ENCODE measurements at regions not wholly inside any gene's neighbourhood (a gene's known extent, or its start where the extent isn't known, plus 50 kb on each side); places are given as distances from the start of the nearest gene placed in this dataset.
"Not testable (repeated sequence)": the region's sequence is repeated elsewhere in the genome, so short reads cannot be mapped to it uniquely, and the experiment has no call there.

GRCh38 chr2:91500246-91500977, 2808.9 kb downstream of the RPIA start:
- H3K4me2 ChIP-seq (replicated peaks; ENCODE audit: extremely low read depth, low read length, poor library complexity, severe bottlenecking); H3K27me3 ChIP-seq (ENCODE audit: control insufficient read depth in 2 of 2, insufficient read depth in 2 of 2, low read length in 2 of 2); H3K27me3 Mint-ChIP-seq (ENCODE audit: low read depth in 3 of 3); H3K4me1 Mint-ChIP-seq; H4K20me1 ChIP-seq (ENCODE audit: insufficient read depth, low read length); H3K4me3 ChIP-seq (replicated peaks in 1 of 3; ENCODE audit: low read depth in 2 of 3, low read length in 3 of 3); H2AFZ ChIP-seq (ENCODE audit: insufficient read depth, low read depth, low read length, poor library complexity, severe bottlenecking); H3K36me3 Mint-ChIP-seq; intact Hi-C loops (cut with micrococcal nuclease); H3K36me3 ChIP-seq (replicated peaks in 1 of 2; ENCODE audit: control insufficient read depth in 1 of 2, insufficient read depth in 2 of 2, low read length in 2 of 2); H3K4me3 Mint-ChIP-seq; DNase-seq; H3K27ac ChIP-seq (ENCODE audit: low read depth in 1 of 2, low read length in 2 of 2); H3K4me1 ChIP-seq (ENCODE audit: control insufficient read depth in 1 of 2, insufficient read depth in 2 of 2, low read length in 2 of 2); H3K79me2 ChIP-seq (ENCODE audit: insufficient read depth, low read length); H3K9ac ChIP-seq (ENCODE audit: insufficient read depth, low read length, poor library complexity, severe bottlenecking); H3K27ac Mint-ChIP-seq: not testable (repeated sequence)
- WGBS (ENCODE audit: insufficient coverage), result 93% methylated on average over 5 of the region's 6 CpGs
- H3K9me3 ChIP-seq (replicated peaks in 1 of 2; ENCODE audit: control insufficient read depth in 1 of 2, insufficient read depth in 1 of 2, low read length in 2 of 2), result peaks cover 5 to 35% of the 10 kb centered on the region in 2 donors
- H3K9me3 Mint-ChIP-seq, result peaks cover 0 to 54% (median 35%) of the 10 kb centered on the region in 7 donors

- intact Hi-C loops (cut with micrococcal nuclease), result not testable (repeated sequence)
- peaks cover 5 to 35% of the 10 kb centered on the region in 2 donors for H3K9me3 ChIP-seq (replicated peaks in 1 of 2; ENCODE audit: control insufficient read depth in 1 of 2, insufficient read depth in 1 of 2, low read length in 2 of 2)
Measured at GRCh38 chr2:91500978-91501310, 2809.5 kb downstream of the RPIA start.

GRCh38 chr2:91501481-91502080, 2810.1 kb downstream of the RPIA start:
- H3K4me1 ChIP-seq (ENCODE audit: control insufficient read depth in 1 of 2, insufficient read depth in 2 of 2, low read length in 2 of 2); H3K27me3 ChIP-seq (ENCODE audit: control insufficient read depth in 2 of 2, insufficient read depth in 2 of 2, low read length in 2 of 2); H3K27ac ChIP-seq (ENCODE audit: low read depth in 1 of 2, low read length in 2 of 2); H3K79me2 ChIP-seq (ENCODE audit: insufficient read depth, low read length); H3K27ac Mint-ChIP-seq; H2AFZ ChIP-seq (ENCODE audit: insufficient read depth, low read depth, low read length, poor library complexity, severe bottlenecking); DNase-seq; H3K4me3 ChIP-seq (replicated peaks in 1 of 3; ENCODE audit: low read depth in 2 of 3, low read length in 3 of 3); H3K4me2 ChIP-seq (replicated peaks; ENCODE audit: extremely low read depth, low read length, poor library complexity, severe bottlenecking); H3K27me3 Mint-ChIP-seq (ENCODE audit: low read depth in 3 of 3); intact Hi-C loops (cut with micrococcal nuclease); H4K20me1 ChIP-seq (ENCODE audit: insufficient read depth, low read length); H3K4me1 Mint-ChIP-seq; H3K9ac ChIP-seq (ENCODE audit: insufficient read depth, low read length, poor library complexity, severe bottlenecking); H3K36me3 ChIP-seq (replicated peaks in 1 of 2; ENCODE audit: control insufficient read depth in 1 of 2, insufficient read depth in 2 of 2, low read length in 2 of 2); H3K4me3 Mint-ChIP-seq; H3K36me3 Mint-ChIP-seq: not testable (repeated sequence)
- peaks cover 0 to 54% (median 35%) of the 10 kb centered on the region in 7 donors for H3K9me3 Mint-ChIP-seq
- no CpG with 5 or more reads among the region's 17 CpGs for WGBS (ENCODE audit: insufficient coverage)
- peaks cover 5 to 35% of the 10 kb centered on the region in 2 donors for H3K9me3 ChIP-seq (replicated peaks in 1 of 2; ENCODE audit: control insufficient read depth in 1 of 2, insufficient read depth in 1 of 2, low read length in 2 of 2)

More at GRCh38 chr2:91500978-91501310, 2809.5 kb downstream of the RPIA start:
- not testable (repeated sequence) for H3K27me3 Mint-ChIP-seq (ENCODE audit: low read depth in 3 of 3); H3K36me3 Mint-ChIP-seq; DNase-seq; H3K4me2 ChIP-seq (replicated peaks; ENCODE audit: extremely low read depth, low read length, poor library complexity, severe bottlenecking); H3K27me3 ChIP-seq (ENCODE audit: control insufficient read depth in 2 of 2, insufficient read depth in 2 of 2, low read length in 2 of 2); H3K9ac ChIP-seq (ENCODE audit: insufficient read depth, low read length, poor library complexity, severe bottlenecking); H3K36me3 ChIP-seq (replicated peaks in 1 of 2; ENCODE audit: control insufficient read depth in 1 of 2, insufficient read depth in 2 of 2, low read length in 2 of 2); H4K20me1 ChIP-seq (ENCODE audit: insufficient read depth, low read length); H3K79me2 ChIP-seq (ENCODE audit: insufficient read depth, low read length); H3K27ac ChIP-seq (ENCODE audit: low read depth in 1 of 2, low read length in 2 of 2); H3K4me3 Mint-ChIP-seq; H2AFZ ChIP-seq (ENCODE audit: insufficient read depth, low read depth, low read length, poor library complexity, severe bottlenecking); H3K4me1 ChIP-seq (ENCODE audit: control insufficient read depth in 1 of 2, insufficient read depth in 2 of 2, low read length in 2 of 2); H3K4me3 ChIP-seq (replicated peaks in 1 of 3; ENCODE audit: low read depth in 2 of 3, low read length in 3 of 3); H3K4me1 Mint-ChIP-seq
- Mint-ChIP-seq H3K27ac (peak overlapping the region in 1 of 7 donors; percentile 19), H3K9me3 (peaks cover 0 to 54% (median 35%) of the 10 kb centered on the region in 7 donors)
- WGBS (ENCODE audit: insufficient coverage), result 75% methylated on average over 1 of the region's 5 CpGs

GRCh38 chr2:91503572-91503958, 2812.1 kb downstream of the RPIA start:
- H3K27me3 ChIP-seq (ENCODE audit: control insufficient read depth in 2 of 2, insufficient read depth in 2 of 2, low read length in 2 of 2); H3K4me3 ChIP-seq (replicated peaks in 1 of 3; ENCODE audit: low read depth in 2 of 3, low read length in 3 of 3); H3K36me3 Mint-ChIP-seq; H3K27ac ChIP-seq (ENCODE audit: low read depth in 1 of 2, low read length in 2 of 2); H3K79me2 ChIP-seq (ENCODE audit: insufficient read depth, low read length); H3K27ac Mint-ChIP-seq; H3K4me2 ChIP-seq (replicated peaks; ENCODE audit: extremely low read depth, low read length, poor library complexity, severe bottlenecking); H4K20me1 ChIP-seq (ENCODE audit: insufficient read depth, low read length); H3K9ac ChIP-seq (ENCODE audit: insufficient read depth, low read length, poor library complexity, severe bottlenecking); H2AFZ ChIP-seq (ENCODE audit: insufficient read depth, low read depth, low read length, poor library complexity, severe bottlenecking); DNase-seq; H3K4me1 Mint-ChIP-seq; intact Hi-C loops (cut with micrococcal nuclease); H3K36me3 ChIP-seq (replicated peaks in 1 of 2; ENCODE audit: control insufficient read depth in 1 of 2, insufficient read depth in 2 of 2, low read length in 2 of 2); H3K4me1 ChIP-seq (ENCODE audit: control insufficient read depth in 1 of 2, insufficient read depth in 2 of 2, low read length in 2 of 2); H3K4me3 Mint-ChIP-seq; H3K27me3 Mint-ChIP-seq (ENCODE audit: low read depth in 3 of 3): not testable (repeated sequence)
- H3K9me3 ChIP-seq (replicated peaks in 1 of 2; ENCODE audit: control insufficient read depth in 1 of 2, insufficient read depth in 1 of 2, low read length in 2 of 2), result peaks cover 5 to 35% of the 10 kb centered on the region in 2 donors
- no CpG with 5 or more reads among the region's 8 CpGs for WGBS (ENCODE audit: insufficient coverage)
- peaks cover 0 to 53% (median 34%) of the 10 kb centered on the region in 7 donors for H3K9me3 Mint-ChIP-seq
